ENCODE measurements at regions not wholly inside any gene's neighbourhood (a gene's known extent, or its start where the extent isn't known, plus 50 kb on each side); places are given as distances from the start of the nearest gene placed in this dataset.

DNA sequence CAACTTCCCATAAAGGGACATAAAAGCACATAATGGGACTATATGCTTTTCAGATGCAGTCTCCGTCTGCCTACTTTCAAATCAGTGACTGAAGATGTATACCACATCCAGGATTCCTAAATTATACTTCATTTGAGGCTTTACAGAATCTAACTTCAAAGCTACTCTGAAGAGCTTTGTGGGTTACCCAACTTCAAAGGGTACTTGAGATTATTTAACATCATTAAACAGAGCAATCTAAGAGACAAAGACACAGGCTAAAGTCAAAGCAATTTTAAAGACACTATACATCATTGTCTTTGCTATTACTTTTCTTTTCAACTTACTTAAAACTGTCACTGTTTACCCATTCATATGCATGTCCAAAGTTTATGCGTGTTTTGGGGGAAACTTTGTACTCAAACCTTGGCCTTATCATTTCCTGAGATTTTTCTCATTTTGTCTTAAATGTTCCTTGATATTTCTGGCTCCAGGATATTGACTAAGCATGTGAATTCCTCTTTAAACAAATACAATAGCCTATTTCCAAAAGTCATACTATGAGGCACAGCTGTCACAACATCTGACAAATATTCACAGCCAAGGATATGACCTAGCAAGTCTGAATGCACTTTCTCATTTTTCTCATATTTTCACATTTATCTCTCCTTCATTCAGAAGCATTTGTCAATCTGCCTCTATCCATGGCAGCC lies 1985.1 kb upstream of the PIK3C3 start:
- H3K4me3 ChIP-seq: no peak overlapping the region
- no peak for DNase-seq (ENCODE audit: low spot score in 2 of 2)
- intact Hi-C loops (cut with DNase I; ENCODE audit: low total_unique reads): no loop called here
- no peak overlapping the region for H3K27ac ChIP-seq
- no peaks in the 10 kb centered on the region for H3K27me3 ChIP-seq
- no peaks in the 10 kb centered on the region for H3K36me3 ChIP-seq
- H3K4me1 ChIP-seq: no peaks in the 10 kb centered on the region
- no peaks in the 10 kb centered on the region for H3K9me3 ChIP-seq
- TF ChIP-seq POLR2A (IDR thresholded peaks at IDR 0.05) (no peak), POLR2AphosphoS5 (IDR thresholded peaks at IDR 0.05) (no peak)
- TF ChIP-seq, protein P1, sequence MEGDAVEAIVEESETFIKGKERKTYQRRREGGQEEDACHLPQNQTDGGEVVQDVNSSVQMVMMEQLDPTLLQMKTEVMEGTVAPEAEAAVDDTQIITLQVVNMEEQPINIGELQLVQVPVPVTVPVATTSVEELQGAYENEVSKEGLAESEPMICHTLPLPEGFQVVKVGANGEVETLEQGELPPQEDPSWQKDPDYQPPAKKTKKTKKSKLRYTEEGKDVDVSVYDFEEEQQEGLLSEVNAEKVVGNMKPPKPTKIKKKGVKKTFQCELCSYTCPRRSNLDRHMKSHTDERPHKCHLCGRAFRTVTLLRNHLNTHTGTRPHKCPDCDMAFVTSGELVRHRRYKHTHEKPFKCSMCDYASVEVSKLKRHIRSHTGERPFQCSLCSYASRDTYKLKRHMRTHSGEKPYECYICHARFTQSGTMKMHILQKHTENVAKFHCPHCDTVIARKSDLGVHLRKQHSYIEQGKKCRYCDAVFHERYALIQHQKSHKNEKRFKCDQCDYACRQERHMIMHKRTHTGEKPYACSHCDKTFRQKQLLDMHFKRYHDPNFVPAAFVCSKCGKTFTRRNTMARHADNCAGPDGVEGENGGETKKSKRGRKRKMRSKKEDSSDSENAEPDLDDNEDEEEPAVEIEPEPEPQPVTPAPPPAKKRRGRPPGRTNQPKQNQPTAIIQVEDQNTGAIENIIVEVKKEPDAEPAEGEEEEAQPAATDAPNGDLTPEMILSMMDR (IDR thresholded peaks at IDR 0.05): no peak

DNA sequence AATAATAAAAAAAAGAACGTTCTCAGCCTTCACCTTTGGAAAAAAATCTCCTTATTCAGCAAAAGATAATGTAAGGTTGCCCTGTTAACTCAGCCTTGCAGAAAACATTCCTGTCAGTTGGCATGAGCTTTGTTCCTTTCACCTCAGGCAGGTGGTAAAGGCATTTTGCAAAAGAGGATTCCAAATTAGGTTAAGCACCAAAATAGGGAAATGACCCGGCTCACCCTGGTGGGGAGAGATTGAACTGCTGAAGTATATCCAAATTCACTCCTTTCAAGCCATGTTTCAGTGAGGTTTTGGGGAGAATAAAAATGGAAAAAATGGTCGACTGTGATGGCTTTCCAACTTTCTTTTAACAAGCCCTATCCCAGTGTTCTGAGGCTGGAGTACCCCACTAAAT lies 1988.8 kb upstream of the PIK3C3 start:
- intact Hi-C loops (cut with DNase I; ENCODE audit: low total_unique reads): no loop called here
- peak in 1 of 2 donors; percentile 27 for DNase-seq (ENCODE audit: low spot score in 2 of 2)
- no peak for TF ChIP-seq POLR2AphosphoS5 (IDR thresholded peaks at IDR 0.05)
- TF ChIP-seq, protein P1 (IDR thresholded peaks at IDR 0.05): peak in 2 of 3 donors; percentile 31 to 32

DNA sequence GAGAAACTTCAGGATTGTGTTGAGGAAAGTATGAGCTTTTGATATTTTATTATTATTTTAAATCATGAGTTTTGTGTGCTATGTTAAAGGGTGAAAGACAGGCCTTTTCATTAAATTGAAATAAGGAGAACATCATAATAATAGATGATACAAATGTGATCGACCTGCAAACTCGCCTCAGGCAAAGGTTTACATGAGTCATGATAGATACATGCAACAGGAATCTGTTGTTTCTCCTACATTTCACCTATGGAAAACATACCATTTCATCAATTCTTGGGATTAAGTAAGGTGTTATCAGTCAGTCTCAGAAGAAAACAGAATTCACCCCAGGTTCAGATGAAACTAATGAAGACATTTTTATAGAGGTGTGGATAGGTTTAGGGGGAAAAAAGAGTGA lies 1992.5 kb upstream of the PIK3C3 start:
- Histone ChIP-seq H3K27ac (no peak overlapping the region), H3K27me3 (no peaks in the 10 kb centered on the region), H3K36me3 (no peaks in the 10 kb centered on the region), H3K4me1 (no peaks in the 10 kb centered on the region), H3K4me3 (no peak overlapping the region), H3K9me3 (no peaks in the 10 kb centered on the region)
- TF ChIP-seq POLR2A (IDR thresholded peaks at IDR 0.05) (no peak), POLR2AphosphoS5 (IDR thresholded peaks at IDR 0.05) (no peak)
- TF ChIP-seq, protein P1 (IDR thresholded peaks at IDR 0.05): no peak
- intact Hi-C loops (cut with DNase I; ENCODE audit: low total_unique reads): no loop called here
- DNase-seq (ENCODE audit: low spot score in 2 of 2): no peak

More for the DNA sequence above, 1988.8 kb upstream of the PIK3C3 start:
- Histone ChIP-seq H3K27ac (no peak overlapping the region), H3K4me3 (no peak overlapping the region), H3K27me3 (no peaks in the 10 kb centered on the region), H3K9me3 (no peaks in the 10 kb centered on the region), H3K36me3 (no peaks in the 10 kb centered on the region), H3K4me1 (no peaks in the 10 kb centered on the region)

DNA sequence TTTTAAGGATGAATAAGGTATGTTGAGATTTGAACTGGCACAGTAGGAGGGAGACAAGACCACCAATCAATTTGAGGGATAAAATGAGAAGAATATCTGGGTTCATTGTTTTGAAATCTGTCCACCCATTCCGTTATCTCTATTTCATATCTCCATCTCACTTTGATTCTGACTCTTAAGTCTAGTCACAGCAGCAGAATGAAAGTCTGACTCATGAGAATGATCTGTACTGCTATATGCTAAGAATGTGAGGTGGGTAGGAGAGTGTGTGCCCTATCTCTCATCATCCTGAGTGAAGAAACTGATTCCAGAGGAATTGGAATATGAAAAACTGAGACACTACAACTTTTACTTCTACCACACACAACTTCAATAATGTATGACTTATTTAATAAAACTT lies 1994.5 kb upstream of the PIK3C3 start:
- intact Hi-C loops (cut with DNase I; ENCODE audit: low total_unique reads): no loop called here
- Histone ChIP-seq H3K9me3 (no peaks in the 10 kb centered on the region), H3K27ac (no peak overlapping the region), H3K36me3 (no peaks in the 10 kb centered on the region), H3K4me1 (no peaks in the 10 kb centered on the region), H3K4me3 (no peak overlapping the region), H3K27me3 (no peaks in the 10 kb centered on the region)
- TF ChIP-seq POLR2AphosphoS5 (IDR thresholded peaks at IDR 0.05) (no peak), POLR2A (IDR thresholded peaks at IDR 0.05) (no peak)
- TF ChIP-seq, protein P1 (IDR thresholded peaks at IDR 0.05): no peak
- DNase-seq (ENCODE audit: low spot score in 2 of 2): no peak

DNA sequence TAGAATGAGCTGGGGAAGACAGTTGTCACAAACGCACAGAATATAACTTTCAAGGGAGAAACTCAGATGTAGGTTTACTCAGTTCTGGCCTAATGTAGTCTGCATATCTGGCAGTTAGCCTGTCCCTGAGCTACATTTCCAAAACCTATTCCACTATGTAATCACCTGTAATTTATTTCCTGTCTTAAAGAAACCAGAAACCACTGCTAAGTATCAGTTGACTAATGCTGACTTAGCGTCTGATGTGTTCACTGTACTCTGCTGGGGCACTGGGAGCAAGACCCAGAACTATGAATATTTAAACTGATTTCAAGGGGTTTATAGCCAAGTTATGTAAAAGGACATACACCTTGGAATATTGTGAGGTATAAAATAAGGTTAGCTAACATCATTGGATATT lies 1995.2 kb upstream of the PIK3C3 start:
- Histone ChIP-seq H3K27ac (no peak overlapping the region), H3K4me3 (no peak overlapping the region), H3K36me3 (no peaks in the 10 kb centered on the region), H3K27me3 (no peaks in the 10 kb centered on the region), H3K9me3 (no peaks in the 10 kb centered on the region), H3K4me1 (no peaks in the 10 kb centered on the region)
- TF ChIP-seq, protein P1 (IDR thresholded peaks at IDR 0.05): no peak
- TF ChIP-seq POLR2AphosphoS5 (IDR thresholded peaks at IDR 0.05): no peak
- no peak for TF ChIP-seq POLR2A (IDR thresholded peaks at IDR 0.05)
- intact Hi-C loops (cut with DNase I; ENCODE audit: low total_unique reads): no loop called here
- no peak for DNase-seq (ENCODE audit: low spot score in 2 of 2)
